GDM1 (cell line): ENCODE measurements at regions not wholly inside any gene's neighbourhood (a gene's known extent, or its start where the extent isn't known, plus 50 kb on each side); places are given as distances from the start of the nearest gene placed in this dataset.
A peak's percentile ranks its signal among the peaks of the same experiment; 100 is the strongest.

Experiments used
- DNase-seq: peaks from one replicate; lab custom pipeline; 2025; lab: John Stamatoyannopoulos, UW

DNA sequence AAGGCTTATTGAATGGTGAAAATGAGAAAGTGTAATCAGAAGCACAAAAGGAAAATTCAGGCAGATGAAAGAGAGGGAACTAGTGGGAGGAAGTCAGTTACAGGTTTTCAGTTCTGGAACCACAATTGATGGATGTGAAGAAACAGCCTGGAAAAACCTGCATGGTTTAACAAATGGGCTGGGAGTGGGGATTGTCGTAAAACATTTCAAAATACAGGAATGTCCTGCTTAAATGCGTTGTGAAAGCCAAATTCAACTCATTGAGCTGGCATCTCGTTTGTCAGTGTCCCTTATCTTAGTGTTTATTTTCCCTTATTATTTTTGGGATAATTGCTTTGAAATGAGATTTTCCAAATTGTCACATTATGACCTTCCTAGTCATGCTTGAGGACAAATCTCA lies 106.5 kb upstream of the RFC3 start:
- DNase-seq = peak; percentile 54

DNA sequence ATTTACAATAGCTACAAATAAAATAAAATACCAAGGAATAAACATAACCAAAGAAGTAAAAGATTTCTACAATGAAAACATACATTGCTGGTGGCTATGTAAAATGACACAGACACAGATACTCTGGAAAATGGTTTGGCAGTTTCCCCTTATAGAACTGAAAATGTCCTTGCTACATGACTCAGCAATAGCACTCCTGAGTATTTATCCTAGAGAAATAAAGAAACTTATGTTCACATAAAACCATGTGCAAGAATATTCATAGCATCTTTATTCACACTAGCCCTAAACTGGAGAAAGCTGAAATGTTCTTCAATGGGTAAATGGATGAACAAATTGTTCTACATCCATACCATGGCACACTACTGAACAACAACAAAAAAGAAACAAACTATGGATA lies 100.2 kb upstream of the RFC3 start:
- no peak for DNase-seq

DNA sequence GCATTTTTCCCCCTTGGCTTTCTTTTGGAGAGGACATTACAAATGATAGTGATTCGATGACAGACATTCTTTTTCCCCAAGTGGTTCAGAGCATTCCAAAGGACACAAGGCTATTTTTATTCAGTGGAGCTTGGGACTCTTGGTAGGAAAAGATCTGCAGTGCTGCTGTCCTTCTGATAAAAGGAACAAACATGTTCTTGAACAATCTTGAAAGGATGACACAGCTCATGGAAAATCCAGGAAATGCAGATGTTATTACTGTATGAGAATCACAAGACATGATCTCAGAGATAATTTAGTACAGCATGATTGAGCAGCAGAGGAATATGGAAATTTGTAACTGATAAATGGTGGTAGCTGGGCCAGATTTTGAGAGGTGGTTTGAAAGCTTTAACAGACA lies 96.2 kb upstream of the RFC3 start:
- DNase-seq = no peak

DNA sequence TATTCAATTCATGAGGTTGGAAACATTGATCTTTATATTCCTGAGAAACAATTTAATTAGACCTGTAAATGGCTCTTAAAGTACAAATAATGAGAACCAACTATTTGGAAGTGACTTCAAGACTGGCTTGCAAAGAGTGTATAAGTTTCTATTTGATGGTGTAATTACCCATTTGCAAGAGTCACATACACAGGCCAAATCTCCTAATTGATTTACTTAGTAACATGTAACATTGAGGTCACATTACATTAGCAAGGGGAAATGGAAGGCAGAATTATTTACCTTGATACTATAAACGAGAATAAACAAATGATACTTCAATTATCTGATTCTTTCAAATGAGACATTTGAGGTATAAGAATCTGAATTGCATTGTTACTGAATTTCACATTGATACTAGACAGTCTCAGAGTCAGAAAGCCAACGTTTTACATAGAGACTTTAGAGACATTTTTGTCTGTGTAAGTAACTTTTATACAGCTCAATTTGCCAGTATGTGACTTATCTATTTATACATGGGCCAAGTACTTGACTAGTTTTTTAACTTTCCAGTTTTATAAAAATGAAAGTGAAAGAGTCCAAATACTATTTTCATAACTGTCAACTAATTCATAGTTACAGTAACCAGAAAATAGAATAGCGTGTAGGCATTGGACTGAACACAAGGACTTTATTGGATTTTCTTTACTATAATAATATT lies 95.6 kb upstream of the RFC3 start:
- no peak for DNase-seq

DNA sequence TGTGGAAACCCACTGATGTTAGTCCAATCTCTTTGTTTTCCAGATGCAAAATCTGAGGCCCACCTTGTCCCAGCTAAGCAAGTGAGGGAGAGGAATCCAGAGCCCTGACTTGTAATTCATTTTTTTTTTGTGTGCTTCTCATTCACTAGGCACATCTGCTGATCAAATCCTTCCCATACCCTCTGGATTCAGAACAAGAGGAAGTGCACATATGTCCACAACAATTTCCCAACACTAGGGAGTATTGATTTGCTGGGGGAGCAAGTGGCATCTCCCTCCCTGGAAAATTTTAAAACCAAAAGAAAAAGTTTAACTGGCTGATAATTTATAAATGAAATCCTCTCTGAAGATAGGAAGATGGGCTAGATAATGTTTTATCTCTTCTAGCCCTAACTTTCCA lies 94.6 kb upstream of the RFC3 start:
- DNase-seq = no peak

DNA sequence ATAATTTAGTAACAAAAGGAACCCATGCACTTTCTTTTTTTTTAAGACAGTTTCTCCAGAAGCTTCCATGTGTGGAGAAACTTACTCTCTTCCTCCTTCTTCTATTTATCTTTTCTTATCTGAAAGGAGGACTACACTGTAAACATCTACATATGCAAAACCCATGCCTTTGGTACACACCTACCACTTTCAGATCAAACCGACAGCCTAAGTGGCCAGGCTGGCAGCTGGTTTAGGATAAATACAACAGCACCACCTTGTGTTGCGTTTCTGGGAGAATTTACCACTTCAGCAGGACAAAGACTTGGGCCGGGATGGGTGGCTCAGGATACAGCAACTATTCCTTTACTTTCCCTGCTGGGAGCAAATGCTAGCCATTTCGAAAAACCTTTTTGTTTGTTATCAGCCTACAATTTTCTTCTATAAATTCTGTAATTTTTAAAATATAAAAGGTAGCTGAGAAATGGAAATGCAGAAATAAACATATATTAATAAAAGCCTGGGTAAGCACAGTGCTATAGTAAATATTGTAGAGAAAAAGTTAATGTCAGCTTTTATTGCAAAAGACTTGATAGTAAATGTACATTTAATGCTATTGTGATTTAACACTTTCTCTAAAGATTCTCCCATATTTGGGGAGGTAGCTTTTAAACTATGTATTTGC lies 94.0 kb upstream of the RFC3 start:
- DNase-seq = peak; percentile 79

DNA sequence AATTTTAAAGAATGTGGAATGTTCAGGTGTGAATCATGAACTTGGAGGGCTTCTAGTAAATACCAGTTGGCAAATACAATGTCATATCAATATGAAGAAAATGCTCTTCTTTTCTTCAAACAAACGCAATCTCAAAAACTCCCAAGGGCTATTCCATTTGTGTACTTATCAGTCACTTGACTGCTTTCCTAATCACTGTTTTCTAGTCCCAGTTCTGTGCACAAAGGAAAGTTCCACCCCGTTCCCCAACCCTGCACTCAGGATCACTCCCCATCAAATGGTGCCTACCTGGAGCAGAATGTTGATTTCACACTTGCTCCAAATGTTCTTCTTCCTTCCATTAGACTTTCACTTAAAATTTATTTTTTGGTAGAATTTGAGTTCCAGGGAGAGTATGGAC lies 92.6 kb upstream of the RFC3 start:
- no peak for DNase-seq

DNA sequence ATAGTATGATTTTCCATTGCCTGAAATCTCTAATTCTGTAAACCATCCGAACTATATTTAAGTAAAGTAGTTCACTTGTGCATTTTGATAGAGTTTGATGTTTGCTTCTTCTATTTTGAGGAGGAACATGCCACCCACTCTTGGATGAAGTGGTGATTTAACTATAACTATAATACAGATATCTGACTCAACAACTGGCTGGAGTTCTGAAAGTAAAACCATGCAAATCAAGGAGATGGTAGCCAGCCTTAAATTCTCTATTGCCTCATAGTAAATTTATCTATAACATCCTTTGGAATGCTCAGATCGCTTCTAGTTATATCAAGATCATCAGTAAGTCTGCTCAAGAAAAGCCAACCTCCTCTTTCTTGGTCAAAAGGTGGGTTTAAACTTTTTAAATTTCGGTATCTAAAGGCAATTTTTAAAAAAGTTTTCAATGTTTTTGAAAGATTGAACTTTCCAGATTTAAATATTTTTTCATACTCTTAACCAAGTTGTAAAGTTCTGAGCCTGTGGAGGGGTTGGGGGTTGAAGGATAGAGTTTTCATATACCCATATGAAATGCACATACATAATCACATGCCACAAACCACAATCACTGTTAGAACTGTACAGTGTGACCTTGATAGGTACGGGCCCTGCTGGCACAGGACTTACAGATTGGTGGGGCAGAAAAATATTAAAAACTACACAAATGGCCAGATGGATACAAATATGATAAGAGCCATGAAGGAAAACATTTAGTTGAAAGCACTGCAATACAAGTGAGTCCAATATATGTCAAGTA lies 90.5 kb upstream of the RFC3 start:
- DNase-seq = no peak

DNA sequence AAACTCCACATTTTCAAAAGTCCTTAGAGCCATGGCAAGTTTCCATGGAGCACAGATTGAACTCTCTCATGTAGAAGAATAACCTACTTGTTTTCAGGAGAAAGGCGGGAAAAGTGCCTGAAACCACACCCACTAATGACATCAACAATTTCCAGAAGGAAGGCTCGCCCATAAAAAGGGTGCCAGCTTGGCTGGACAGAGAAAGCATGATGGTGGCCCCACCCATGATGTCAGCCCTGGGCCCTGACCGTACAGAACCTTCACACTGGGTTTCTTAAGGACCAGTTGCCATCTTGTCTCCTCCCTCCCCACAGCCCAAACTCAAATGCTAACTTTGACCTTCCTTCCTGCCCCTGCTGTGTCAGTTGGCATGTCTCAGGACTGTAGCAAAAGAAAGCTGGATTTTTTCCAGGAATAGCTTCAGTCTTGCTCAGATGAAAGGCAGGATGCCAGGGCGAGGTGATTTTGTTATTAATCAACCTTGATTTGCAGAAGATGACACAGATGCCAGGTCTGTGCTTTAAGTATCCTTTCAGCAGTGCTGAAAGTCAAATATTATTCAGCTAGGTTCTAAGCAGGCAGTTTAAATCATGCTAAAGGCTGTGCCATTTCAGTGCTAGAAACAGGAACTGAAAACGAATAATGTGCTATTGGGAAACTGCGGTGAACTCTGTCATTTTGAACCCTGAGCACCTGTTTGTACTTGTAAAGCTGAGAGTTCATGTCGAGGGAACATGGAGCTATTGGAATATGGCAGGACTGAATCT lies 89.5 kb upstream of the RFC3 start:
- DNase-seq = no peak

DNA sequence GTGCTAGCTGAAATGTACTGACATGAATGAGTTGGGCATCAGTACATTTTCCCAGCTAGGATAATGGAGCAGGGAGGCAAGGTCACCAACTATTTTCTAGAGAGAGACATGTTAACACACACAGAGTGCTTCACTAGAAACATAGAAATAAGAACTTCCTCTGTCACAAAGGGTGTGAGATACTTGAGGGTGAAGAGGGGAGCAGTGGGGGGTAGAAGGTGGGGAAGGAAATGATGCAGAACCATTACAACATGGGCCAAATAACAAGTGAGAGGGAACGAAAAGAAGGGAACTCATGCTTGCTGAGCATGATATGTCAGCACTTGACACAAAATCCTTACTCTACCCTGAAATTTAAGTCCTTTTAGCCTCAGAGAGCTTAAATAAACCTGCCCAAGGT lies 87.8 kb upstream of the RFC3 start:
- no peak for DNase-seq

DNA sequence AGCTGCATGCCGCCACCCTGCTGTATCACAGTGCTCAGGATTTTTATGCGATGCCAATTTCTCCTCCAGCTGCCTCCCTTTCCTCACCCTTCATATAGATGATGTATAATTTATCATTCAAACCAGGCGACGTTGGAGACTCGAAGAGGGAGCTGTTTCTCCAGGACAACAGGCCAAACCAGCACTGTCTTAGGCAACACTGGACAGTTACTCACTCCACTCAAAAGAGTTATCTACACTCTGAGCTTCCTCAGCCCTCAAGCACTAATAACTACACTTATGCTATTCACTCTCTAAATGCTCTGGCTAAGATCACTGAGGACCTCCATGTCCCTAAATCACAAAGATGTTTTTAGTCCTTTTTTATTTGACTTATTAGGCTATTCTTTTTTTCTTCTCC lies 87.3 kb upstream of the RFC3 start:
- DNase-seq = no peak

DNA sequence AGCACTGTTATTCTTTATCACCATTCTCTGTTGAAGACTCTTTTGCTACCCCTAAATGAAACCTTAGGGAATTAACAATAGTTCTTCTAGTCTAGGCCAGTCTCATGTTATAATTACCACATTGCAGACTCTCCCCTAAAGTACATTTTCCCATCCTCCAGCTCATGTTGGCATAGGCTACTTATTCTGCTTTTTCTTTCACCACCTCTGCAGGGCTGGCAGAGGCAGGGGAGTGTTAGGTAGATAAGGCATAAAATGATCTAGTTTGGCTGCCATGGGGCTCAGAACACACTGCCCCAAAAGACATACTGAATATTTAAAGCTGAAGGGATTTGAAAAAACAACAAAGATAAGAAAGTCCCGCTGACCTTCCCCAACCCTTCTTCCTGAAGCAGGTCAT lies 82.7 kb upstream of the RFC3 start:
- no peak for DNase-seq

DNA sequence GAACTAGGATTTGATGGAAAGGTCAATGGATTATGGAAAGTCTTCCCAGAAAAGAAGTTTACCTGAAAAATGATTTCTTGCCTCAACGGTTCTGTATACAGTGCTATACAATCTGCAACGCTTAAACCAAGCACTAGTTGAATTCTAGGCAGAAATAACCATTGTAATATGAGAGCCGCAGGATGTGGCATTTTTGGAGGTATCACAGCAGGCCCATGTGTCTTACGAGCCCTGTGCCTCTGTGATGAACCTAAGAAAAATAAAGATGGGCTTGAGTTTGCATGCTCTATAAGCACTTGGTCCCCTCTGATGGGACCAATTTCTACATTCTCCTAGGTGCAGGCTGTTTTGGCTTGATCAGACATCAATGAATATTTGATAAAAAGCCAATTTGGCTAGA lies 78.7 kb upstream of the RFC3 start:
- DNase-seq = no peak

DNA sequence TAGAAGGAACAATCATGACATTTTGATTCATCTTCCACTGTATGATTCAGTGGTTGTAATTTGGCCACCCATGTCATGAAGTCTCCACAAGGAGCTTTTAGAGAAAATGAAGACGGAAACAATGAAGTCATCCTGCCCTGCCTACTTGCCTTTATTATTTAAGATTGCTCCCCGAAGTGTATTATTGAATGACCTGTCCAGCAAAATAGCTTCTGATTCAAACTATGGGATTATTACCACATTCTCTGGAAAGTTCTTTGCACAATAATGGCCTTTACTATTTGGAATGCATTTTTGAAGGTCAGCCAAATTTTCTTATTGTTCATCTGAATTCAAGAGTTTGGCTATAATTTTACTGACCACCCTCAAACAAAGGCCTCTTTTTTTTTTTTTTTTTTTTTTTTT lies 77.8 kb upstream of the RFC3 start:
- DNase-seq = no peak

DNA sequence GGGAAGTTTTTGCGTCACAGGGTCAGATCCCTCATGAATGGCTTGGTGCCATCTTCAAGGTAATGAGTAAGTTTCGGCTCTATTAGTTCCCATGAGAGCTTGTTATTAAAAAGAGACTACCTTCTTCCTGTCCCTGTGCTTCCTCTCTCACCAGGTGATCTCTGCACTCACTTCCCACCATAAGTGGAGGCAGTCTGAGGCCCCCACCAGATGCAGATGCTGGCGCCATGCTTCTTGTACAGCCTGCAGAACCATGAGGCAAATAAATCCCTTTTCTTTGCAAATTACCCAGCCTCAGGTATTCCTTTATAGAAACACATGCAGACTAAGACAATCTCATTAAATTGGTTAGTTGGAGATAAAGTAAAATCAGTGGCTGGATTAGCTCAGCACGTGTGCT lies 75.6 kb upstream of the RFC3 start:
- no peak for DNase-seq

DNA sequence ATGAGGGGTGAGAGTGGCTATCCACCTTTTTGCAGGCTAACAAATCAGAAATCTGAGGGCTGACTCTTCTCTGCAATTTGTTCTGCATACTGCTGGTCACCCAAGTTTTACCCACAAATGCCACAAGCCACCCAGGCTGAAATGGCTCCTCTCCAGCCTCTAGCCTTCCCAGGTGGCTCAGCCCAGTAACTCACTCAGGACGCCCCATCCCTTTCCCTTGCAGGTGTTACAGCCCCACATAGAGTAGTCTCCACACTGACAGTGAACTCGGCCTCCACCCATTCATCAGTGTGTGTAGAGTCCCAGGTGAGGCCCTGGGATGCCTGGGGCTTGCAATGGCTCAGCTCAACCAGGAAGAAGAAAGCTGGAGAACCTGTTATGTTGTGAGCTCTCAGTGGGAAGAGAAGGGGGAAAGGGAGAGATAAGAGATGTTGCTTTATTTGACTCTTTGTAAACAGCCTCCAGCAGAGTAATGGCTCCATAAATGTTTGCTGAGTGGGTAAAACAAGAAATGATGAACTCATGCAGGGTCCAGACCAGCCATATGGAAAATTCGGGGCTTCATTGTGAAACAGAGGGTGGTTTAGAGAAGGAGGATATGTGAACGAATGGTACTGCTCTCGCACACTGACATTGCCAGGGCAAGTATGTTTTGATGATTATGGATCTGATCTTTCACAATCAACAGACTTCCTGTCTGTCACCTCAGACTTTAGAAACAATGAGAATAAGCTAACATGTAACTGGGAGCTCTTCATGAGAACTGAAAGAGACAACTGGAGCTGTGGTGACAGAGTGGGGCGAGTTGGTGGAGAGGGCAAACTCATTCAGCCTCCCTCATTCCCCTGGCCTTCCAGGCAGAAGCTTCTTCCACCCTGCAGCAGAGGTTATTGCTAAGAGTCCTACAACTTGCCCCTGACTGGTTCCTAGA lies 74.2 kb upstream of the RFC3 start:
- DNase-seq = no peak

DNA sequence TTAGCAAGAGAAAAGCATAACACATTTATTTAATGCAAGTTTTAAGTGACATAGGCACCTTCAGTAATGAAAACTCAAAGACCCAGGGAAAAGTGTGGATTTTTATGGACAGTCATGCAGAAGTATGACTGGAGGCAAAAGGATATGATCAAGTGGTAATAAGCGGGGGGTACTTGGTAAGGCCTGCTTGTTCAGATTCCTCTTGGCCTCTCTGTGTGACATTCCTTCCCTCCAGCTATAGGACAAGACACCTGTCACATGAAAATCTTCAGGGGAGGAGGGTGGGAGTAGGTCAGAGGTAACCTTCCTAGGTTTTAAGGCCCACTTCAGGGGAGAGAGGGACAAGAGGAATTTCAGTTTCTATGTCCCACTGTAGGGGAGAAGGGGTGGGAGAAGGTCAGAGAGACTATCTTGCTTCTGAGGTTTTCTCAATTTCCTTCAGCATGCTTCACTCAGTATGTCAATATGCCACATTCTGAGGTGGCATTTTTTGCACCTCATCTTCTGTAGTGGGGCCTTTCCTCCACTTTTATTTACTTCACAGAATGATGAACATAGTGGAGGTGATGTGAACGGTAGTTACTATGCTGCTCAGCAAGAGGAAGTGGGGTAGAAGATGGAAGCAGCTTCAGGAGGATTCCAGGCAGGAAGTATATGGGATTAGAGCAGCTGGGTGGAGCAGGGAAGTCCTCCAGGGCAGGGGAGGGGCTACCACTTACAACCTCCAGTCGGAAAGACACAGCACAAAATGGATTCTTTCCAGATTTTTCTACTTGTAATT lies 73.2 kb upstream of the RFC3 start:
- DNase-seq = no peak

DNA sequence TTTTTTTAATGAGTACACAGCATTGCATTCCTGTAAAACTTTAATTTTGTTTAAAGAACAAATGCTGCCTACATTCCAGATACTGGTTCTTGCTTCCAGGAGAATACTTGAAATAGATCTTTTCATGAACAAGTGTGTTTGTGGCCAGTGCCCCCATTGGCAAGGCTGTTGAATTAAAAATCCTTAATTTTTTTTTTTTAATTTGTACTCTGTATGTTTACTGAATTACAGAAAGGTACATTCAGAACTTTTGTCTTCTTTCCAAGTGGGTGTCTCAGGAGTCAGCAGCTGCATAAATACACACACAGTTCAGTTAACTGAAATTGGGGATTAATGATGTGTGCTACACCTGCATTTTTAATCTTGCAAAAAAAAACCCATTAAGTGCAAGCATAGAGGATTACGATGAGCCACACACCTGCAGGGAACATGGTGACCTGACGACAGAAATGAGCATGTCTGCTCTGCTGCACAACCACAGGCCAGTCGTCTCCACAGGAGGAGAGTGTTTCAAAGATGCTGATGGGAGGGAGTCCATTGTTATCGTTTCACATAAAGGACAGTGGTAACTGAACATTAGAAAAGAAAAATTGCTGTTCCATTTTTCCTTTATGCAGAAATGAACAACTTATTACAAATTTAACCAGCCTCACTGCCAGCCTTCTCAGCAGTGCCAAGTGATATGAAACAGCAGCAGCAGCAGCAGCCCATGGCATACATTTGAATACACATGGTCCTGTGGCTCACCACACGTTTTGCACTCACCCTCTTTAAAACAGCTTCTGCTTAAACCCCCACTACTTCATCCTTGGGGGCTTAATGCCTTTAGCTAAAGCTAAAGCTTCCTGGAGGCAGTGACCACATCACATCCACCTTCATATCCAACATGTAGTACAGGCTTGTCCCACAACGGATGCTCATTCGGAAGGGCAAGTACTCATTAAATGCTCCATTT lies 72.3 kb upstream of the RFC3 start:
- no peak for DNase-seq

DNA sequence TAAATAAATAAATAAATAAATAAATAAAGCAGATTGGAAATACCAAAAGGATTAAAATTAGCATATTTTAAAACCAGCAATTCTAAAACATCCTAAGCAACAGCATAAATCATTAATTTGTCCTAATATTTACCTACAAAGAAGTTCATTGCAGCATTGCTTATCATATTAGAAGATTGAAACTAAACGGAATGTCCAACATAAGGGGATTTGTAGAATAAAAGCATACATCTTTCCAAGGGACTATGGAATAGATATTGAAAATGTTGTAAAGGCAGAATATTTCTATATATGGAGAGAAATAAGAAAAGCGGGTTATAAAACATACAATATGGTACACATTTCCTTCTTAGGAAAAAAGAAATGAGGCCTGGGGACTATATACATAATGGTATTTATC lies 71.1 kb upstream of the RFC3 start:
- no peak for DNase-seq

DNA sequence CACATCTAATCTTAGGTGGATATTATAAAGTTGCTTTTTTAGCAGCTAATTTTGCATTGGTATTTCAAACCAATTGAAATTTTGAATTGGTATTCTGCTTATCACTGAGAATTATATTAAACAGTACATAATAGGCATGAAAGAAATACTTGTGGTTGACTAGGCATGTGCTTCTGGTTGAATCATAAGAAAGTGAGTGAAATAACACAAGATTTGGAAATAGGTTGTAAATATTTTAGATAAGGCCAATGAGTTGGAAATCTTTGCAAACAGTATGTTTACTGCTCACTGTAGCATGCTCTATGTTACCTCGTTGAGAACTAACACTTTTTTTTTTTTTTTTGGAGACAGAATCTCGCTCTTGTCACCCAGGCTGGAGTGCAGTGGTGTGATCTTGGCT lies 66.8 kb upstream of the RFC3 start:
- DNase-seq = no peak
